GM13977 (cell line): ENCODE measurements at regions not wholly inside any gene's neighbourhood (a gene's known extent, or its start where the extent isn't known, plus 50 kb on each side); places are given as distances from the start of the nearest gene placed in this dataset.
A peak's percentile ranks its signal among the peaks of the same experiment; 100 is the strongest.

Experiments
- DNase-seq: peaks from one replicate; pipeline ENCODE4 v3.0.0; 2012; ENCODE audit warnings: low spot score
- CTCF ChIP-seq: IDR thresholded peaks from 2 replicates; pipeline ENCODE4 v1.5.1; 2012; ENCODE audit warnings: mild to moderate bottlenecking, control low read depth; ENCODE audit not compliant: insufficient read depth; ENCODE audit errors: extremely low read depth, missing control alignments
- in situ Hi-C: fragments of 300-500 bp; cut with MboI; formaldehyde crosslinking; loops from one replicate; pipeline ENCODE4 v1.12.0; 2022; ENCODE audit warnings: low sequenced_read_pairs, low pct_unique_long_range_greater_than_20kb, mixed read lengths, inconsistent platforms; ENCODE audit not compliant: unreplicated experiment

- in situ Hi-C loops, result no loop called here
- TF ChIP-seq CTCF, result no peak
- DNase-seq, result no peak
Observed at GRCh38 chr11:11044137-11044855, 186.4 kb upstream of the ZBED5 start.

DNA sequence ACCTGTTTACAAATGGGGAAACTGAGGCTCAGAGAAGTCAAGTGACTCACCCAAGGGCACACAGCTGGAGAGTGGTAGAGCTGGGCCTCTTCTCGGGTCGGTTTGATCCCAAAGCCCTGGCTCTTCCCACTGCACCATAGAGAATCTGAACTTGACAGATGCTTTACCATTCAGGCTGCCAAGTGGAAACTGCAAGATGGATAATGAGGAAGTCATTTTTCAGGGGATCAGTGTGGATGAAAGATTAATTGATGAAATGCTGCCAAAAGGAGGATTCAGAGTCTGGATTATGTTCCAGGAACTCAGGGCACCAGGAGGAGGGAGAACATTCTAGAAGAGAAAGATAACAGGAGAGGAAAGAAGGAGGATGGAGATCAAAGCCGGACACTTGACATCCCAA lies 185.9 kb upstream of the ZBED5 start:
- TF ChIP-seq CTCF, result no peak
- DNase-seq, result no peak
- in situ Hi-C loops, result no loop called here

- no peak for DNase-seq
- TF ChIP-seq CTCF, result no peak
- in situ Hi-C loops, result no loop called here
Observed at GRCh38 chr11:11039208-11039965, 181.5 kb upstream of the ZBED5 start.

DNA sequence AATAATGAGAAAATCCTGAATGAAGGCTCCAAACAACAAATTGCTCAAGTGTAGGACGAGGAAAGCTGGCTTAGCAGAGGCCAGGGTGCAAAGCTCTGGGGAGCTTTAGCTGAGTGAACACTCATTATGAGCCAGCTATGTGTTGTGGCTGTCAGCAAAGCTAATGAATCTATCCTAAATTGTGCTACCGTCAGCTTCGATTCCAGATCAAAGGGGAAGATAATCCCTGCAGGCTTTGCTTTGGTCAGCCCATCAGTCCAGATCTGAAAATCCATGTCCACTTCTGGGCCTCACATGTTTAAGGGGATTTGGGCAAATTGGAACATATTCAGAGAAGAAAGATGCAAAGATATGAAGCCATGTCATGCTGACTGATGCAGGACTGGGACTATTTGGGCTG lies 180.9 kb upstream of the ZBED5 start:
- no peak for DNase-seq
- TF ChIP-seq CTCF, result no peak
- in situ Hi-C loops, result no loop called here

- in situ Hi-C loops, result no loop called here
- no peak for DNase-seq
- TF ChIP-seq CTCF, result no peak
Observed at GRCh38 chr11:11038352-11038751, 180.5 kb upstream of the ZBED5 start.

GRCh38 chr11:11036848-11037732 lies 179.2 kb upstream of the ZBED5 start:
- peak; percentile 66 for DNase-seq
- peak; percentile 79 for TF ChIP-seq CTCF
- in situ Hi-C loops, result no loop called here
